ENCODE measurements at regions not wholly inside any gene's neighbourhood (a gene's known extent, or its start where the extent isn't known, plus 50 kb on each side); places are given as distances from the start of the nearest gene placed in this dataset.

DNA sequence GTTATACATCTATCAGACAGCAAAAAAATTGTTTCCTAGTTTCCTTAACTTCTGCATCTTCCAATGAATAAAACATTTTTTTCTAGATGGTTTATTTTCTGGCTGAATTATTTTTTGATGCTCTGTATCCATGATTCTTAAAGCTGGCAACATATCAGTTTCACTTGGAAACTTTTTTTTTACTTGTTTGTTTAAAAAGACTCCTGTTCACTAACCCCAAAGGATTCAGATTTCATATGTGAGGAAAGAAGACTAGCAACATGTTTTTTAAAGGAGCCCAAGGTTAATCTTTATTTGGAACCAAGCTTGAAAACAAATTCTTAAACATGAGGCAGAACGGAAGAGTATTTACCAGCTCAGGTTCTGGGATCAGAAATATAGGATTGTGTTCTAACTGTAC, 632.3 kb downstream of the SLITRK6 start:
- TF ChIP-seq, protein P1, sequence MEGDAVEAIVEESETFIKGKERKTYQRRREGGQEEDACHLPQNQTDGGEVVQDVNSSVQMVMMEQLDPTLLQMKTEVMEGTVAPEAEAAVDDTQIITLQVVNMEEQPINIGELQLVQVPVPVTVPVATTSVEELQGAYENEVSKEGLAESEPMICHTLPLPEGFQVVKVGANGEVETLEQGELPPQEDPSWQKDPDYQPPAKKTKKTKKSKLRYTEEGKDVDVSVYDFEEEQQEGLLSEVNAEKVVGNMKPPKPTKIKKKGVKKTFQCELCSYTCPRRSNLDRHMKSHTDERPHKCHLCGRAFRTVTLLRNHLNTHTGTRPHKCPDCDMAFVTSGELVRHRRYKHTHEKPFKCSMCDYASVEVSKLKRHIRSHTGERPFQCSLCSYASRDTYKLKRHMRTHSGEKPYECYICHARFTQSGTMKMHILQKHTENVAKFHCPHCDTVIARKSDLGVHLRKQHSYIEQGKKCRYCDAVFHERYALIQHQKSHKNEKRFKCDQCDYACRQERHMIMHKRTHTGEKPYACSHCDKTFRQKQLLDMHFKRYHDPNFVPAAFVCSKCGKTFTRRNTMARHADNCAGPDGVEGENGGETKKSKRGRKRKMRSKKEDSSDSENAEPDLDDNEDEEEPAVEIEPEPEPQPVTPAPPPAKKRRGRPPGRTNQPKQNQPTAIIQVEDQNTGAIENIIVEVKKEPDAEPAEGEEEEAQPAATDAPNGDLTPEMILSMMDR (IDR thresholded peaks at IDR 0.05), result no peak
- TF ChIP-seq POLR2A (IDR thresholded peaks at IDR 0.05) (no peak), EP300 (IDR thresholded peaks at IDR 0.05) (no peak)
